ENCODE measurements at regions not wholly inside any gene's neighbourhood (a gene's known extent, or its start where the extent isn't known, plus 50 kb on each side); places are given as distances from the start of the nearest gene placed in this dataset.

GRCh38 chr5:103367702-103368101 lies 109.1 kb downstream of the MACIR start (continued):
- TF ChIP-seq SP2 (IDR thresholded peaks at IDR 0.05; ENCODE audit: low read length) (no peak), ATF2 (IDR thresholded peaks at IDR 0.05; ENCODE audit: low read length) (no peak)
